ENCODE measurements at regions not wholly inside any gene's neighbourhood (a gene's known extent, or its start where the extent isn't known, plus 50 kb on each side); places are given as distances from the start of the nearest gene placed in this dataset.

- no peak for DNase-seq
Measured at GRCh38 chr12:30428098-30428497, 267.6 kb downstream of the IPO8 start.

GRCh38 chr12:30427555-30427954 is 268.1 kb downstream of the IPO8 start:
- no peak for DNase-seq

- no peak for DNase-seq
Measured at GRCh38 chr12:30425445-30425844, 270.2 kb downstream of the IPO8 start.

- DNase-seq: no peak
Measured at GRCh38 chr12:30423330-30423729, 272.3 kb downstream of the IPO8 start.

- DNase-seq: no peak
Measured at GRCh38 chr12:30422844-30423243, 272.8 kb downstream of the IPO8 start.

- no peak for DNase-seq
Measured at GRCh38 chr12:30420561-30420960, 275.1 kb downstream of the IPO8 start.

GRCh38 chr12:30417697-30418231 is 277.9 kb downstream of the IPO8 start:
- DNase-seq: no peak

- no peak for DNase-seq
Measured at GRCh38 chr12:30416631-30417030, 279.0 kb downstream of the IPO8 start.

- DNase-seq: no peak
Measured at GRCh38 chr12:30415777-30416176, 279.9 kb downstream of the IPO8 start.

- no peak for DNase-seq
Measured at GRCh38 chr12:30414507-30414906, 281.2 kb downstream of the IPO8 start.

GRCh38 chr12:30400349-30400748 is 295.3 kb downstream of the IPO8 start:
- DNase-seq: no peak

- DNase-seq: no peak
Measured at GRCh38 chr12:30399859-30400258, 295.8 kb downstream of the IPO8 start.

- no peak for DNase-seq
Measured at GRCh38 chr12:30396576-30396975, 299.1 kb downstream of the IPO8 start.

- no peak for DNase-seq
Measured at GRCh38 chr12:30395190-30395589, 300.5 kb downstream of the IPO8 start.

- DNase-seq: no peak
Measured at GRCh38 chr12:30391766-30392366, 303.8 kb downstream of the IPO8 start.

GRCh38 chr12:30385706-30386105 is 310.0 kb downstream of the IPO8 start:
- no peak for DNase-seq

- no peak for DNase-seq
Measured at GRCh38 chr12:30384976-30385375, 310.7 kb downstream of the IPO8 start.

GRCh38 chr12:30378307-30378706 is 317.4 kb downstream of the IPO8 start:
- no peak for DNase-seq

GRCh38 chr12:30364822-30365221 is 330.8 kb downstream of the IPO8 start:
- no peak for DNase-seq

GRCh38 chr12:30361145-30361544 is 334.5 kb downstream of the IPO8 start:
- DNase-seq: no peak

GRCh38 chr12:30358671-30359070 is 337.0 kb downstream of the IPO8 start:
- DNase-seq: no peak

GRCh38 chr12:30357766-30358490 is 337.7 kb downstream of the IPO8 start:
- DNase-seq: no peak

- DNase-seq: no peak
Measured at GRCh38 chr12:30345744-30346471, 349.8 kb downstream of the IPO8 start.

GRCh38 chr12:30330565-30330964 is 365.1 kb downstream of the IPO8 start:
- DNase-seq: no peak
